Lower leg skin (tissue), 3 donors: ENCODE measurements at regions not wholly inside any gene's neighbourhood (a gene's known extent, or its start where the extent isn't known, plus 50 kb on each side); places are given as distances from the start of the nearest gene placed in this dataset.

Source experiments
- CTCF ChIP-seq, 3 donors: fragments of 450-650 bp; IDR thresholded peaks; one replicate each; pipeline ENCODE4 v1.5.1; 2016; ENCODE audit warnings: antibody characterized with exemption in 3 of 3, mild to moderate bottlenecking in 3 of 3, moderate library complexity in 2 of 3
- POLR2A ChIP-seq, 2 donors: fragments of 450-650 bp; IDR thresholded peaks; one replicate each; pipeline ENCODE4 v1.6.1; 2016 to 2017; ENCODE audit warnings: antibody characterized with exemption in 2 of 2, mild to moderate bottlenecking in 1 of 2, moderate library complexity in 1 of 2

DNA sequence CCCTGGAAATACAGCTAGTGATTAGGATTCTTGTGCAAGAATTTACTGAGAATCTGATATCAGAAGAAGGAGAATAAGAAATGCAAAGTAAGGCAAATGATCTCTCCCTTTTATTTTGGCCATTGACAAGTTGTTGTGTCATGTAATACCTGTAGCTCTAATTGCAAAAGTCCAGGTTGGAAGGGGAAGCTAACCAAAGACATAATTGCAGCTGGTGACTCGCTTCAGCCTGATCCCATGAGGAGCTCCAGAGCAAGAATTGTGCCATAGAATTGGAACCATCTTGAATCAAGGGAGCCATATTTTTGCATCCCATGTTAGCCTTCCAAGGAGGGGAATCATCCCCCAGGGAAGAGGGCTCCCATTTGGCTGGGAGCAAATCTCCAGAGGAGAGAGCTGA lies 149.6 kb upstream of the MOCS2 start:
- TF ChIP-seq CTCF (IDR thresholded peaks at IDR 0.05) (no peak), POLR2A (IDR thresholded peaks at IDR 0.05) (no peak)
